Ovary (tissue), 3 donors: ENCODE measurements at regions not wholly inside any gene's neighbourhood (a gene's known extent, or its start where the extent isn't known, plus 50 kb on each side); places are given as distances from the start of the nearest gene placed in this dataset.

Experiments
- CTCF ChIP-seq, 3 donors: fragments of 450-650 bp in 2 of 3; fragments of 200-600 bp in 1 of 3; IDR thresholded peaks; one replicate each; pipeline versions ENCODE4 v1.5.1 to v1.8.0; 2016 to 2022; ENCODE audit warnings: antibody characterized with exemption in 3 of 3, mild to moderate bottlenecking in 1 of 3
- EP300 ChIP-seq: sonication (generic); formaldehyde crosslinking; IDR thresholded peaks from one replicate; pipeline ENCODE4 v1.6.1; 2017; ENCODE audit warnings: antibody characterized with exemption
- POLR2A ChIP-seq: fragments of 450-650 bp; IDR thresholded peaks from one replicate; pipeline ENCODE4 v1.6.1; 2017; ENCODE audit warnings: antibody characterized with exemption, mild to moderate bottlenecking, moderate library complexity
- donor health status: DM: no; HTN: no; CAD: no.

- TF ChIP-seq CTCF (IDR thresholded peaks at IDR 0.05) (no peak), POLR2A (no peak), EP300 (no peak)
Measured at GRCh38 chr7:63093481-63093880, 905.2 kb upstream of the ZNF722 start.
